Stimulated activated memory B cell treated with anti-CD40 and anti-IgM and Interleukin-4, amounts not matched to agents 10 μg/mL and 1 μg/mL and 100 μg/mL, for 72 hours (primary cell): ENCODE measurements at regions not wholly inside any gene's neighbourhood (a gene's known extent, or its start where the extent isn't known, plus 50 kb on each side); places are given as distances from the start of the nearest gene placed in this dataset.
"Not testable (repeated sequence)": the region's sequence is repeated elsewhere in the genome, so short reads cannot be mapped to it uniquely, and the experiment has no call there.

Experiments
- ATAC-seq: fragments of 150-1000 bp; cut with Tn5 transposase; 2 replicates; pipeline ENCODE4 v1.10.0; 2021
- H3K27ac Mint-ChIP-seq: one replicate; pipeline ENCODE4 v1.8.0; 2022; ENCODE audit warnings: mild to moderate bottlenecking, mixed read lengths
- H3K27me3 Mint-ChIP-seq: one replicate; pipeline ENCODE4 v1.8.0; 2022; ENCODE audit warnings: mixed read lengths
- H3K36me3 Mint-ChIP-seq: one replicate; pipeline ENCODE4 v1.8.0; 2022; ENCODE audit warnings: mixed read lengths
- H3K4me1 Mint-ChIP-seq: one replicate; pipeline ENCODE4 v1.8.0; 2022; ENCODE audit warnings: mixed read lengths
- H3K4me3 Mint-ChIP-seq: one replicate; pipeline ENCODE4 v1.8.0; 2022; ENCODE audit warnings: mild to moderate bottlenecking, moderate library complexity, mixed read lengths
- H3K9me3 Mint-ChIP-seq: one replicate; pipeline ENCODE4 v1.8.0; 2022; ENCODE audit warnings: mixed read lengths

DNA sequence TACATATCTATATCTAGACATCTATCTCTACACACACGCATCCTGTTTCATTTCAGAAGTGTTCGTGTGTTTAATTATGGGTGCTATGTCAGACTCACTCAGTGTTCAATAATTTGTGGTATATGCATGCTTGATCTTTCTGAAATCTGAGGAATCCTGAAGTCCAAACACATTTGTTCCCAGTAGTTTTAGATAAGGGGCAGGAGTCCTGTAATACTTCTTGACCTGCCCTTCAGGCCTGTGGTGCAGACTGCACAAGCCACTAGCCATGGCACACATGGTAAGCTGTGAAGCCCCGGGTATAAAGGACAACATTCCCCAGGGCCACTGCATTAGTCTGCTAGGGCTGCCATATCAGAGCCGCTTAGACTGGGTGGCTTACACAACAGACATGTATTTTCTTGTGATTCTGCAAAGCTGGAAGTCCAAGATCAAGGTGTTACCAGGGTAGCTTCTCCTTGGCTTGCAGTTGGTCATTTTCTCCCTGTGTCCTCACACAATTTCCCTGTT is 267.2 kb downstream of the RHOU start:
- Mint-ChIP-seq H3K4me1 (no peaks in the 10 kb centered on the region), H3K27ac (no peak overlapping the region), H3K9me3 (no peaks in the 10 kb centered on the region), H3K27me3 (peaks cover 10% of the 10 kb centered on the region), H3K4me3 (no peak overlapping the region), H3K36me3 (no peaks in the 10 kb centered on the region)
- ATAC-seq, result no peak

DNA sequence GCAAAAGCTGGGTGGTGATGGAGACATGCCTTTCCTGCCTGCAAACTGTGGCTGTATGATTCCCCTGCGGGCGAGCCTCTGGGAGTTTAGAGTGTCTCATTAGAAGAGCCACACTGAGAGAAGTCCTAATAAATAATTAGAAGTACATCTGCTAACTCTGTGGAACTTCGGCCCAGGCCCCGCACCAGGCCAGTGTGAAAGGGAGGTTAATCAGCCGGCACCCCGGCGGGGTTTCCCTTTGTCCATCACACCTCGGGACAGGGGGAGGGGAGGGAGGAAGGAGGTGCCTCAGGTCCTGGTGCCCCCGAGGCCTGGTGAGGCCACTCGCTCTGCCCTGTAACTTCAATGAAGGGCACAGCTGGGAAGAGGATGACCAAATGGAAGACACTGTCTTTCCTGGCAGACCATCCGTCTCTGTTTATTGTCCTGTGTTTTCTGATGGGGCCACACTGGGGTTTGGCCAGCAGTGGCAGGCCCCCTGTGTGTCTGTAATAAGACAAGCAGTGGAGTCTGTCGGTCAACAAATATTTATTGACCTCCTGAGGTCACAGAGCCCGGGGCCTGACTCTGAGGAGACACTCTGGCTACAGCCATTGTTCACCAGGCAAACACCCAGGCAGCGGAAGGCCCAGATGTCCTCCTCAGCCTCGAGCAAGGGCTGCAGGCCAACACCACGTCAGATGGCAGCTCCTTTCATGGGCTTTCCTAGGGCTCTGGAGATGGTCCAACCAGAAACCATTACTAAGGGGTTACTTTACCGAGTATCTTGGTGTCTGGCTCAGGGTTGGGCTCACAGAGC is 267.5 kb upstream of the RAB4A start:
- H3K4me1 Mint-ChIP-seq, result no peaks in the 10 kb centered on the region
- no peak for ATAC-seq
- no peaks in the 10 kb centered on the region for H3K9me3 Mint-ChIP-seq
- no peaks in the 10 kb centered on the region for H3K36me3 Mint-ChIP-seq
- H3K27ac Mint-ChIP-seq, result no peak overlapping the region
- H3K4me3 Mint-ChIP-seq, result no peak overlapping the region
- H3K27me3 Mint-ChIP-seq, result peaks cover 17% of the 10 kb centered on the region

DNA sequence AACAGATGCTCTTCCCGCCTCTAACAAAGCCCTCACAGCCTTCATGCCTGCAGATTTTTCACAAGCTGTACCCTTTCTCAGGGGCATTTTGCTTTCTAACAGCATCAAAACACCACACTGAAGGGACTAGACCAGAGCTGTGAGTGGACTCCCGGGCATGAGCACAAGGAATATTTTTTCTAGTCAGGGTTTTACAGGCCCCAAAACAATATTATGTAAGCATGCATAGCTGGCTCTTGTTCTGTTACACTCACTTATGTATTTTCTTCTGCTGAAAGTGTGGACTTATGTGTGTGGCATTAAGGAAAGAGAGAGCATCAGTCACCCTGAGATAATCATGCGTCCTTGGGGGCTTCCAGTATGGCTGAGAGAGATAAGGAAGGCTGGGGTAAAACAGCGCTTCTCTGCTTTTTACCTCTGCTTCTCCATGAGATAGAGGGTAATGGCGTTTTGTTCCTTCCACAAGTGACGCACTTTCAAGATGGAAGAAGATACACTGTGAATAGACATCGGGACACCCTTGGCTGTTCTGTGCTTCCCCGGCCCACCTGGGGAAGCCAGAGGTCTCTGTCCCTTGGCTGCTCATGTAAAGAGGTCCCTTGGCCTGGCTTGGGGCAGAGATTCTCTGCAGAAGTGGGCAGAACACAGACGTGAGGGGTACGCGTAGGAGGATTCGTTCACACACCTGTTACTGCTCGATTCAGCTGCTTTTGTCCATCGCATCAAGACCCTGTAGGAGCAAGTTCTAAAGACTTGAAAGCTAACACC is 266.7 kb upstream of the RAB4A start:
- Mint-ChIP-seq H3K27ac (no peak overlapping the region), H3K9me3 (no peaks in the 10 kb centered on the region), H3K27me3 (peaks cover 14% of the 10 kb centered on the region), H3K4me1 (no peaks in the 10 kb centered on the region), H3K36me3 (no peaks in the 10 kb centered on the region), H3K4me3 (no peak overlapping the region)
- ATAC-seq, result no peak

DNA sequence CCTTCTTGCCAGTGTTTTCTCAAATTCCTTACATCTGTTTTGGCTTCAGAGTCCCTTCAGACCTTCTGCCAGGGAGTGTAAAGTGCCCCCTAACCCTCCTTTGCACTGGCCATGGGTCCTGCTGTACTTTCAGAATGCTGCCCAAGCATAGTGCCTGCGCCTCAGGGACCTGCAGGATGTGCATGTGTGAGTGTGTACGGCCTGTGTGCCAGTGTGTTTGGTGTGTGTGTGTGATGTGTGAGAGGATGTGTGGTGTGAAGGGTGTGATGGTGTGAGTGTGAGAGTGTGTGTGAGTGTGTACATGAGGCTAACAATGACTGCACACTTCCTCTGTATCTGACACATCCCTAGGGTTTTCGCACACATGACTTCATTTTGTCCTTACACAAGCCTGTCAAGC is 265.8 kb upstream of the RAB4A start:
- peaks cover 14% of the 10 kb centered on the region for H3K27me3 Mint-ChIP-seq
- no peak overlapping the region for H3K27ac Mint-ChIP-seq
- no peaks in the 10 kb centered on the region for H3K9me3 Mint-ChIP-seq
- ATAC-seq, result no peak
- H3K36me3 Mint-ChIP-seq, result no peaks in the 10 kb centered on the region
- no peaks in the 10 kb centered on the region for H3K4me1 Mint-ChIP-seq
- H3K4me3 Mint-ChIP-seq, result no peak overlapping the region

DNA sequence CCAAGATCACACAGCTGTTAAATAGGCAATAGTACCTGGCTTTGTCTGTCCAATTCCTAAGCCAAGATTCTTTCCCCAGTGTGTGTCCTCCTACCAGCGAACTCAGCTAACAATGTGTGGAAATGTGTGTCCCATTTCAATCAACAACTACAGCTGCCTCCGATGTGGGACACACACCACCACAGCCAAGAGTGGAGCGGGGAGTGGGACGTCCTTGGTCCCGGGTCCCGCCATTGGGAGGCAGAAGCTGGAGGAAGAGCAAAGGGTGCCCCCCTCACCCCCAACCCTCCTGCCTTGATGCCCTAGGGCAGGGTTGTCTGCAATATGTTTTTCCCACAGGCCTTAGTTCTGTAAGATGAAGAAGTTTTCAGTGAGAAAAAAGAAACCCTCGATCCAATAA is 265.4 kb upstream of the RAB4A start:
- Mint-ChIP-seq H3K9me3 (no peaks in the 10 kb centered on the region), H3K27me3 (peaks cover 14% of the 10 kb centered on the region), H3K27ac (no peak overlapping the region), H3K36me3 (no peaks in the 10 kb centered on the region), H3K4me3 (no peak overlapping the region), H3K4me1 (no peaks in the 10 kb centered on the region)
- no peak for ATAC-seq

DNA sequence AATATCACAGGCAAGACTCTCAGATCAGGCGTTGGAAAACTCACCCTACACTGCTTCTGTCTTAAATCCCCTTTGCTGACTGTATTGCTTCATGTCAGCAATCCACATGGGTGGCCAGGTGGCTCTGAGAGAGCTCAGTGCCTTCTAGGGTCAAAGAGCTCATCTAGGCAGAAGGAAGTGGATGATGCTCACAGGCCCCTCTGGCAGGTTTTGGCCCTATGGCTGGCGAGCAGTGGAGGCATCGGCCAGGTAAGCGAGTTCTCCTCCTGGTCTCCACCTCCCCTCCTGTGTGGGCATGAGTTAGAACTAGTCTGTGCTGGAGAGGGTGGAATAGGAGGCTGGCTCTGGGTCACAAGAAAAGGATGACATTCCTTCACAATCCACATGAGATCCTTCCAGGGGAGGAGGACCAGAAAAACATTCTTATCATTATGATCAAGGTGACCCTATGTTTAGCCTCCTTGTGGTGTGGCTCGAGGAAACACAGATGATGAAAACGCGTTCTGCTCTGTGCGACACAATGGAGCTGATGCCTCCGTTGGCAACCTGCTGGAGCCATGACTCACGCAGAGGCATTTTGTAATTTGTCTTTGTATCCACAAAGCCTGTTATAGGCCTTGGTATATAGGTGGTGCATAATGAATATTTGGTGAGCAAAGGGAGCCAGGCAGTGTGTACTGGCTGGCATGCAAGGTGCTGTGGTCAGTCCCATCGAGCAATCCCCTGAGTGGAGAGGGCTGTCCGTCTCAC is 264.6 kb upstream of the RAB4A start:
- peaks cover 14% of the 10 kb centered on the region for H3K27me3 Mint-ChIP-seq
- H3K27ac Mint-ChIP-seq, result no peak overlapping the region
- no peaks in the 10 kb centered on the region for H3K4me1 Mint-ChIP-seq
- no peaks in the 10 kb centered on the region for H3K9me3 Mint-ChIP-seq
- no peaks in the 10 kb centered on the region for H3K36me3 Mint-ChIP-seq
- ATAC-seq, result no peak
- H3K4me3 Mint-ChIP-seq, result no peak overlapping the region

DNA sequence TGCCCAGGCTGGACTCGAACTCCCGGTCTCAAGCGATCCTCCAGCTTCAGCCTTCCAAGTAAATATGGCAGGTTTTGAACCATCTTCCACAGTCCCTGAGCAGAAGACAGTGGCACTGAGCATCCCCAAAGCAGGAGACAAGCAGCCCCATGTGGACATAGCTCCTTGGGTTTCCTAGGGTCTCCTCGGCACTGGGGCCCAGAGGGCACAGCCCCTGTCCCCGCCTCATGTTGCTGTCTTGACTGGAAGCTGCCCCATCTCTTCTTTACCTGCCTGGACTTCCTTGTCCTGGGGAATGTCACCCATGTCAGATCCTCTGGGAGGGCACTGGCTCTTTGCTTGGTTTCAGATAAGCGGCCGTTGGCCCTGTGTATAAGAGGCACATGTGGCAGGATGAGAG is 263.7 kb upstream of the RAB4A start:
- H3K4me3 Mint-ChIP-seq, result no peak overlapping the region
- no peaks in the 10 kb centered on the region for H3K4me1 Mint-ChIP-seq
- peaks cover 14% of the 10 kb centered on the region for H3K27me3 Mint-ChIP-seq
- no peak for ATAC-seq
- no peaks in the 10 kb centered on the region for H3K36me3 Mint-ChIP-seq
- no peak overlapping the region for H3K27ac Mint-ChIP-seq
- H3K9me3 Mint-ChIP-seq, result no peaks in the 10 kb centered on the region

DNA sequence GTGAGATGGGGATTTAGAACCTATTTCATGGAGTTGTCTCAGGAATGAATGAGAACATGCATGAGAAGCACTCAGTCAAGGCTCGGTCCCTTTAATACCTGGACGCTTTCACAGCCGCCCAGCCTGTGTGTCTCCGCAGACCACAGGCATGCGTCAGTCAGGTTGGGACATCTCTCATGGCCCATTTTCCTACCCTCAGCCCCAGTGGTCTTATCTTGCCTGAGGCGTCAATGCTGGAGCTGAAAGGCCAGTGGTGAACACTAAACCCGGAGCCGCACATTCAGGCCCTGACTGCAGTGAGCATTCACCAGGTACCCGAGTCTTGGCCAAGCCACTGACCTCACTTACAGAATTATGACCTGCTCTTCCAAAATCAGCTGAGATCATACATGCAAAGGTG is 263.2 kb upstream of the RAB4A start:
- H3K9me3 Mint-ChIP-seq, result no peaks in the 10 kb centered on the region
- no peak overlapping the region for H3K4me3 Mint-ChIP-seq
- peaks cover 14% of the 10 kb centered on the region for H3K27me3 Mint-ChIP-seq
- no peaks in the 10 kb centered on the region for H3K36me3 Mint-ChIP-seq
- no peak for ATAC-seq
- no peak overlapping the region for H3K27ac Mint-ChIP-seq
- H3K4me1 Mint-ChIP-seq, result no peaks in the 10 kb centered on the region

DNA sequence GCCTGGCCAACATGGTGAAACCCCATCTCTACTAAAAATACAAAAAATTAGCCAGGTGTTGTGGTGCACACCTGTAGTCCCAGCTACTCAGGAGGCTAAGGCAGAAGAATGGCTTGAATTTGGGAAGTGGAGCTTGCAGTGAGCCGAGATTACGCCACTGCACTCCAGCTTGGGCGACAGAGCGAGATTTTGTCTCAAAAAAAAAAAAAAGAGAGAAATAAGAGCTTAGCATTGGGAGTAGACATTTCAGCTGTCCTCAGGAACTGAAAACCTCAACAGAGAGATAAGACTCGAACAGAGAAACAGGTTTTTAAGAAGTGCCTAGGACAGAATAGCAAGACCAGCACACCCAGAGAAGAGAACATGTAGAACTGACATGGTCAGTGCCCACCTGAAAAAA is 262.6 kb upstream of the RAB4A start:
- not testable (repeated sequence) for H3K27ac Mint-ChIP-seq, H3K4me1 Mint-ChIP-seq

DNA sequence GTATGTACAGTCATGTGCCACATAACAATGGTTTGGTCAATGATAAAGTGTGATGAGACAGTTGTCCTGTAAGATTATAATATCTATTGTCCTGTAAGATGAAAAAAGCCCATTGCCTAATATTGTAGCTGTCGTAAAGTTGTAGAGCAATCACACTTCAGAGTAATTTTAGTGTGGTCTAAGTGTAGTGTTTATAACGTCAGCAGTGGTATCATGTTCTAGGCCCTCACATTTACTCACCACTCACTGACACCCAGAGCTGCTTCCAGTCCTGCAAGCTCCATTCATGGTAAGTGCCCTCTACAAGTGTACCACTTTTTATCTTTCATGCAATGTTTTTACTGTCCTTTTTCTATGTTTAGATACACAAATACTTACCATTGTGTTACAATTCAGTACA is 259.9 kb upstream of the RAB4A start:
- Mint-ChIP-seq H3K4me1 (no peaks in the 10 kb centered on the region), H3K36me3 (no peaks in the 10 kb centered on the region), H3K9me3 (no peaks in the 10 kb centered on the region), H3K27ac (no peak overlapping the region), H3K4me3 (no peak overlapping the region), H3K27me3 (peaks cover 28% of the 10 kb centered on the region)
- ATAC-seq, result no peak

More for the DNA sequence above, 262.6 kb upstream of the RAB4A start:
- H3K36me3 Mint-ChIP-seq, ATAC-seq, H3K4me3 Mint-ChIP-seq, H3K9me3 Mint-ChIP-seq: not testable (repeated sequence)
- peaks cover 14% of the 10 kb centered on the region for H3K27me3 Mint-ChIP-seq

DNA sequence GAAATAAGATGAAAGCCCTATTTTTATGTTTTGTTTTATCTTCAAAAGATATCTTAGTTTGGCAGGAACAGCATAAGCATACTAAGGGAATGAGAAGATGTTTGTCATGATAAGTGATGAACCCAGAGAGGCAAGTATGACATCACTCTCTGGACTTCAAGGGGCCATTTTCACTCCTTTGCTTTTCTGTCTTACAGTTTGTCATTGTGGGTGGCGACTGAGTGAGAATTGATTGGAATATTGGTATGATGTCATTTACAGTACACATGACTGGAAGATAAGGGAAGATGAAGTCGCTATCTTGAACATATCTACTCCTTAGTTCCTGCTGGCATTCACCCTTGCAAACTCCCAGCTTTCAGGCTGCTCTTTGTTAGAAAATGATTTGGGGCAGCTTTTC is 258.1 kb upstream of the RAB4A start:
- Mint-ChIP-seq H3K36me3 (no peaks in the 10 kb centered on the region), H3K9me3 (no peaks in the 10 kb centered on the region), H3K27ac (no peak overlapping the region), H3K4me1 (no peaks in the 10 kb centered on the region), H3K4me3 (no peak overlapping the region), H3K27me3 (peaks cover 29% of the 10 kb centered on the region)
- no peak for ATAC-seq

DNA sequence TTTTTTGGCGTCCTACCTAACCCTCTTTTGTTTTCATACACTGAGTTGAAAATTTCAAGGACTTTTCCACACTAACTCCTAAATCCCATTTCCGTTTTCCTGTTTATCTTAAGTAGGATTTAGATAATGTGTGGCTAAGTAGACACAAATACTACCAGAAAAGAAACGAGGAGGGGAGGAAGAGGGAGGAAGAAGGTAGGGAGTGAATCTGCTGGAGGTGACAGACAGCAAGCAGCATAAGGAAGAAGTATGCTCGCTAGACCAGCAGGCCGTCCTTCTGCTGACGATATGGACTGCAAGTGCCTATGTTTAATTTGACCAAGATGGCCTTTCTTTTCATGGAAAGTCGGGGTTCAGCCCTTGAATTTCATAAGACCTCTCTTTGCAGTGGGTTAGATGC is 256.9 kb upstream of the RAB4A start:
- Mint-ChIP-seq H3K36me3 (no peaks in the 10 kb centered on the region), H3K4me1 (no peaks in the 10 kb centered on the region), H3K9me3 (no peaks in the 10 kb centered on the region), H3K27me3 (peaks cover 24% of the 10 kb centered on the region), H3K4me3 (no peak overlapping the region), H3K27ac (no peak overlapping the region)
- no peak for ATAC-seq

DNA sequence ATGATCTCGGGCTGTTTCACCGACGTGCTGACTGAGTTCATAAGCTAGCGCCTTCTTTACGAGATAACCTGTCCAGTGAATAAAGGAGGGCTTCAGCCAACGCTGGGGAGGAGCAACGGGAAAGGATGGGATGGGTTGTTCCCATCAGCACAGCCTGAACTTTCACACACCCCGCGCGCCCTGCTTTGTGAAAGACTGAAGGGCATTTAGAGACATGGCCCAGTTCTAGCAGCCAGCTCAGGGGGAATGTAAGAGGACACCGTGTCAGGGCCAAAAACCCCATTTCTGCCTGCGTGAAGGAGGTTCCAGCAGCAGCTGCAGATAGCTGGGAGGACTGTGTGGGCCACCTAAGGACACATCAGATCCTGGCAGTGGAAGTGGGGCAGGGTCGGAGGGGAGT is 255.1 kb upstream of the RAB4A start:
- no peaks in the 10 kb centered on the region for H3K36me3 Mint-ChIP-seq
- no peak overlapping the region for H3K27ac Mint-ChIP-seq

DNA sequence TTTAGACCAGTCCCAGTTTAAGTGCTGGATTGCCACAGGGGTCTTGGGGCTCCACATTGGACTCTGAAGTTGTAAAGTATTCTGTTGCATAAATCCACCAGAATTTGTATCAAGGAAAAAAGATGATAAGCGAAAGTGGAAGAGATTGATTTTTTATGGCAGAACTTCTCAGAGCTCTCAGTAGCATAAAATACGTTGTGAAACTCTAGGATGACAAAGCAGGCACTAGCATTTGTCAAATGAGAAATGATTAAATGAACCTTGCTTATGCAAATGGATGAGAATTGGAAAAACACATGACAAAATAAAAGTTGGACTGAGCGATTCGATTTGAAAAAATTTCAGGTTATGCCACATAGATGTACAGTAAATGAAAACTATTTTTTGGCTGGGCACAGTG is 253.8 kb upstream of the RAB4A start:
- H3K27ac Mint-ChIP-seq, result no peak overlapping the region

More for the DNA sequence above, 255.1 kb upstream of the RAB4A start:
- Mint-ChIP-seq H3K27me3 (peaks cover 24% of the 10 kb centered on the region), H3K9me3 (no peaks in the 10 kb centered on the region), H3K4me3 (no peak overlapping the region), H3K4me1 (no peaks in the 10 kb centered on the region)
- no peak for ATAC-seq

DNA sequence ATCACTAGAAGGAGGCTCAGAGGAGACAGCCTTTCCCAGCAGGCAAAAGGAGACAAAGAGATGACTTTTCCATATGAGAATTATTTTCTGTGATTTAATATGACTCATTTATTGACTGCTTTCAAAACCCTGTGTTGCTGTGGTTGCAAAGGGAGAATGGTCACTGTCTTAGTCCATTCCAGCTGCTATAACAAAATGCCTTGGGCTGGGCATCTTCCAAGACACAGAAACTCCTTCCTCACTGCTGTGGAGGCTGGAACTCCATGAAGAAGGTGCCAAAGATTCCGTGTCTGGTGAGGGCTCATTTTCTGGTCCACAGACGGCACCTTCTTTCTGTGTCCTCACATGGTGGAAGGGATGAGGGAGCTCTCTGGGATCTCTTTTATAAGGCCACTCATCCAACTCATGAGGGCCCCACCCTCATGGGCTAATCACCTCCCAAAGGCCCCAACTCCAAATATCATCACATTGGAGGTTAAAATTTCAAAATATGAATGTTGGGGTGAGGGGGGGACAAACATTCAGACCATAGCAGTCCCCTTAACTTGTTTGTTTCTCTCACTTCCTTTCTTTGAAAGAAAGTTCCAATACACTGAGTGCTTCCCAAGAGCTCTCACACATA is 252.1 kb upstream of the RAB4A start:
- Mint-ChIP-seq H3K9me3 (no peaks in the 10 kb centered on the region), H3K4me3 (no peak overlapping the region), H3K27me3 (peaks cover 21% of the 10 kb centered on the region), H3K4me1 (no peaks in the 10 kb centered on the region), H3K36me3 (no peaks in the 10 kb centered on the region), H3K27ac (no peak overlapping the region)
- no peak for ATAC-seq

More for the DNA sequence above, 253.8 kb upstream of the RAB4A start:
- no peaks in the 10 kb centered on the region for H3K4me1 Mint-ChIP-seq
- peaks cover 24% of the 10 kb centered on the region for H3K27me3 Mint-ChIP-seq
- H3K4me3 Mint-ChIP-seq, result no peak overlapping the region
- ATAC-seq, result no peak
- H3K9me3 Mint-ChIP-seq, result no peaks in the 10 kb centered on the region
- H3K36me3 Mint-ChIP-seq, result no peaks in the 10 kb centered on the region
